Liver (tissue), 8 donors: ENCODE measurements at regions not wholly inside any gene's neighbourhood (a gene's known extent, or its start where the extent isn't known, plus 50 kb on each side); places are given as distances from the start of the nearest gene placed in this dataset.

Source experiments
- DNase-seq: peaks from one replicate; pipeline ENCODE4 v3.0.0-alpha.2; 2017; ENCODE audit warnings: low spot score
- H3K27ac ChIP-seq, 2 donors: one replicate each; pipeline ENCODE4 v1.7.0; 2013; ENCODE audit warnings: inconsistent platforms in 2 of 2, low read length in 2 of 2, control low read depth in 1 of 2, low read depth in 1 of 2, mild to moderate bottlenecking in 1 of 2
- H3K27me3 ChIP-seq, 4 donors: one replicate each; pipeline versions ENCODE4 v1.6.1 to v1.7.0; 2013; ENCODE audit warnings: low read length in 3 of 4, inconsistent platforms in 1 of 4, mild to moderate bottlenecking in 1 of 4, moderate library complexity in 1 of 4; ENCODE audit not compliant: control insufficient read depth in 4 of 4, insufficient read depth in 4 of 4
- H3K36me3 ChIP-seq, 4 donors: one replicate each; pipeline versions ENCODE4 v1.6.1 to v1.7.0; 2013; ENCODE audit warnings: low read length in 3 of 4, mild to moderate bottlenecking in 3 of 4, low read depth in 1 of 4, moderate library complexity in 1 of 4; ENCODE audit not compliant: control insufficient read depth in 4 of 4, insufficient read depth in 3 of 4
- H3K4me1 ChIP-seq, 4 donors: one replicate each; pipeline versions ENCODE4 v1.6.1 to v1.7.0; 2013; ENCODE audit warnings: low read length in 3 of 4, mild to moderate bottlenecking in 3 of 4, moderate library complexity in 1 of 4; ENCODE audit not compliant: control insufficient read depth in 4 of 4, insufficient read depth in 4 of 4
- H3K4me3 ChIP-seq, 3 donors: one replicate each; pipeline versions ENCODE4 v1.6.1 to v1.7.0; 2013; ENCODE audit warnings: low read length in 3 of 3, control low read depth in 1 of 3, low read depth in 1 of 3, mild to moderate bottlenecking in 1 of 3
- H3K9ac ChIP-seq, 2 donors: one replicate each; pipeline ENCODE4 v1.7.0; 2013; ENCODE audit warnings: low read length in 2 of 2, mild to moderate bottlenecking in 2 of 2, moderate library complexity in 2 of 2, control low read depth in 1 of 2, low read depth in 1 of 2
- H3K9me3 ChIP-seq, 4 donors: one replicate each; pipeline versions ENCODE4 v1.6.1 to v1.7.0; 2013; ENCODE audit warnings: low read length in 3 of 4; ENCODE audit not compliant: control insufficient read depth in 4 of 4
- FOXA1 ChIP-seq: IDR thresholded peaks from 2 replicates; pipeline ENCODE4 v1.6.1; 2016; ENCODE audit warnings: antibody characterized with exemption
- FOXA2 ChIP-seq: IDR thresholded peaks from 2 replicates; pipeline ENCODE4 v1.6.1; 2016; ENCODE audit warnings: antibody characterized with exemption
- GABPA ChIP-seq, 2 donors: IDR thresholded peaks in 1 of 2; conservative IDR thresholded peaks in 1 of 2; 2 replicates each; pipeline ENCODE4 v1.6.1; 2016; ENCODE audit warnings: antibody characterized with exemption in 2 of 2, mild to moderate bottlenecking in 1 of 2, moderate library complexity in 1 of 2
- HNF4A ChIP-seq, 2 donors: conservative IDR thresholded peaks; 2 replicates each; pipeline ENCODE4 v1.6.1; 2016; ENCODE audit warnings: antibody characterized with exemption in 2 of 2, mild to moderate bottlenecking in 2 of 2
- HNF4G ChIP-seq: IDR thresholded peaks from 2 replicates; pipeline ENCODE4 v1.6.1; 2016; ENCODE audit warnings: antibody characterized with exemption
- JUND ChIP-seq, 2 donors: IDR thresholded peaks; 2 replicates each; pipeline ENCODE4 v1.6.1; 2016; ENCODE audit warnings: antibody characterized with exemption in 2 of 2
- NR2F2 ChIP-seq: IDR thresholded peaks from 2 replicates; pipeline ENCODE4 v1.6.1; 2016; ENCODE audit warnings: antibody characterized with exemption
- RAD21 ChIP-seq, 2 donors: IDR thresholded peaks; 2 replicates each; pipeline ENCODE4 v1.6.1; 2016; ENCODE audit warnings: antibody characterized with exemption in 2 of 2, mild to moderate bottlenecking in 2 of 2
- RXRA ChIP-seq, 2 donors: IDR thresholded peaks; 2 replicates each; pipeline ENCODE4 v1.6.1; 2017 to 2018; ENCODE audit warnings: antibody characterized with exemption in 2 of 2, mild to moderate bottlenecking in 1 of 2
- SP1 ChIP-seq: IDR thresholded peaks from 2 replicates; pipeline ENCODE4 v1.6.1; 2018; ENCODE audit warnings: antibody characterized with exemption, mild to moderate bottlenecking
- TAF1 ChIP-seq: conservative IDR thresholded peaks from 2 replicates; pipeline ENCODE4 v1.6.1; 2016; ENCODE audit warnings: antibody characterized with exemption, mild to moderate bottlenecking
- YY1 ChIP-seq: IDR thresholded peaks from 2 replicates; pipeline ENCODE4 v1.6.1; 2016; ENCODE audit warnings: antibody characterized with exemption, mild to moderate bottlenecking
- WGBS: extraction: QIAGEN DNeasy Blood & Tissue Kit; methylation state at CpG from one replicate; pipeline ENCODE4 v1.1.7; 2013; 5-methylcytosine and 5-hydroxymethylcytosine counted together
- TF ChIP-seq, protein P1 (sequence below): IDR thresholded peaks from 2 replicates; pipeline ENCODE4 v1.6.1; 2016; ENCODE audit warnings: antibody characterized with exemption, mild to moderate bottlenecking
- TF ChIP-seq, protein P2 (sequence below): IDR thresholded peaks from 2 replicates; pipeline ENCODE4 v1.6.1; 2016; ENCODE audit warnings: antibody characterized with exemption
- TF ChIP-seq, protein P3 (sequence below): fragments of 150-350 bp; IDR thresholded peaks from 2 replicates; pipeline ENCODE4 v1.5.1; 2017; ENCODE audit warnings: improper control_type of control experiment, low read depth, low read length; ENCODE audit not compliant: missing input control
- TF ChIP-seq, protein P4 (sequence below): IDR thresholded peaks from 2 replicates; pipeline ENCODE4 v1.6.1; 2016; ENCODE audit warnings: antibody characterized with exemption
- TF ChIP-seq, protein P5 (sequence below): IDR thresholded peaks from 2 replicates; pipeline ENCODE4 v1.6.1; 2016; ENCODE audit warnings: antibody characterized with exemption
- donor health status: healthy.
- donor health status: healthy.
- donor health status: healthy.
- donor health status: healthy.
- donor health status: healthy.

DNA sequence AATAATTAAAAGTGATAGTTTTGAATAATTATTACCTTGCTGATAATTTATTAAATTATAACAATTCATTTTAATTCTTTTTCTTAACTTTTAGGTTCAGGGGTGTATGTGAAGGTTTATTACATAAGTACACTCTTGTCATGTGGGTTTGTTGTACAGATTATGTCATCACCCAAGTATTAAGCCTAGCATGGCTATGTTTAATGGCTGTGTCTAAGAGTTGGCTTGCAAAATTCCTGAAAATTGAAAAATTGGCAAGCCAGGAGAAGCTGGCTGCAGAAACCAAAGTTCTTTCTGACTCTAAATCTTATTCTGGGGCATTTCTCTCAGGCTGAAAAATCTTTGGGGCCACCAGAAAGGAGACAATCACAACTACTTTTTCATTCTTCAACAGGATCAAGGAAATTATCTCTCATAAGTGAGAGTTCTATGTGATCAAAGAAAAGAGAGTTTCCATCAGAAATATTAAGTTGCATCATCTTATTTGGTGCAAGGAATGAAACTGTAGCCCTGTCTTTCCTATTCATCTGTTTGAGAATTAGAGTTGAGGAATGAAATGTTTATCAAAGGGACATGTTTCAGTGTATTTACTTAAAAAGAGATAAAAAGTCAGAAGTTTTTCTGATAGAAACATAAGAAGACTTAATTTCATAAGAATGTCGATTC lies 412.1 kb upstream of the CDH2 start (continued):
- TF ChIP-seq, protein P1, sequence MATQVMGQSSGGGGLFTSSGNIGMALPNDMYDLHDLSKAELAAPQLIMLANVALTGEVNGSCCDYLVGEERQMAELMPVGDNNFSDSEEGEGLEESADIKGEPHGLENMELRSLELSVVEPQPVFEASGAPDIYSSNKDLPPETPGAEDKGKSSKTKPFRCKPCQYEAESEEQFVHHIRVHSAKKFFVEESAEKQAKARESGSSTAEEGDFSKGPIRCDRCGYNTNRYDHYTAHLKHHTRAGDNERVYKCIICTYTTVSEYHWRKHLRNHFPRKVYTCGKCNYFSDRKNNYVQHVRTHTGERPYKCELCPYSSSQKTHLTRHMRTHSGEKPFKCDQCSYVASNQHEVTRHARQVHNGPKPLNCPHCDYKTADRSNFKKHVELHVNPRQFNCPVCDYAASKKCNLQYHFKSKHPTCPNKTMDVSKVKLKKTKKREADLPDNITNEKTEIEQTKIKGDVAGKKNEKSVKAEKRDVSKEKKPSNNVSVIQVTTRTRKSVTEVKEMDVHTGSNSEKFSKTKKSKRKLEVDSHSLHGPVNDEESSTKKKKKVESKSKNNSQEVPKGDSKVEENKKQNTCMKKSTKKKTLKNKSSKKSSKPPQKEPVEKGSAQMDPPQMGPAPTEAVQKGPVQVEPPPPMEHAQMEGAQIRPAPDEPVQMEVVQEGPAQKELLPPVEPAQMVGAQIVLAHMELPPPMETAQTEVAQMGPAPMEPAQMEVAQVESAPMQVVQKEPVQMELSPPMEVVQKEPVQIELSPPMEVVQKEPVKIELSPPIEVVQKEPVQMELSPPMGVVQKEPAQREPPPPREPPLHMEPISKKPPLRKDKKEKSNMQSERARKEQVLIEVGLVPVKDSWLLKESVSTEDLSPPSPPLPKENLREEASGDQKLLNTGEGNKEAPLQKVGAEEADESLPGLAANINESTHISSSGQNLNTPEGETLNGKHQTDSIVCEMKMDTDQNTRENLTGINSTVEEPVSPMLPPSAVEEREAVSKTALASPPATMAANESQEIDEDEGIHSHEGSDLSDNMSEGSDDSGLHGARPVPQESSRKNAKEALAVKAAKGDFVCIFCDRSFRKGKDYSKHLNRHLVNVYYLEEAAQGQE = no peak
- TF ChIP-seq RXRA (IDR thresholded peaks at IDR 0.05) (no peak), HNF4G (no peak)

DNA sequence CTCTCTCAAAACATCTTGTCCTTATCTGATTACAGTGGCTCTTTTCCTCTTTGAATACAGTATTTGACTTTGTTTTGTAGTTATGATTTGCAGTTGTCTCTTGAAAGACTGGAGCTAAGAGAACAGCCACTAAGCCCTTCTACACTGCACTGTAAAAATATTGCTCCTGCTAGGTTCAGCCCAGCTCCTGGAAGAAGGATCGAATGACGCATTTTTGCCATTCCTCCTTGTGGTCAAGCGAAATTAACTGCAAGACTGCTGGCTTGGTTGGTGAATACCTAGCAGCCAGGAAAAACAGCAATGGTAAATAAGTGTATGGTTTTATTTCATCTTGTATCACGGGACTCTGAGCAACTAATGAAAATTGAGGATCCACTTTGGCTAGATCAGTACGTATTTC lies 407.8 kb upstream of the CDH2 start:
- H3K27ac ChIP-seq = no peak overlapping the region
- H3K9me3 ChIP-seq = no peaks in the 10 kb centered on the region
- no peaks in the 10 kb centered on the region for H3K4me1 ChIP-seq
- no peaks in the 10 kb centered on the region for H3K27me3 ChIP-seq
- no peak for DNase-seq
- TF ChIP-seq, protein P2, sequence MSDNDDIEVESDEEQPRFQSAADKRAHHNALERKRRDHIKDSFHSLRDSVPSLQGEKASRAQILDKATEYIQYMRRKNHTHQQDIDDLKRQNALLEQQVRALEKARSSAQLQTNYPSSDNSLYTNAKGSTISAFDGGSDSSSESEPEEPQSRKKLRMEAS = no peak
- no peak for TF ChIP-seq TAF1
- TF ChIP-seq, protein P3, sequence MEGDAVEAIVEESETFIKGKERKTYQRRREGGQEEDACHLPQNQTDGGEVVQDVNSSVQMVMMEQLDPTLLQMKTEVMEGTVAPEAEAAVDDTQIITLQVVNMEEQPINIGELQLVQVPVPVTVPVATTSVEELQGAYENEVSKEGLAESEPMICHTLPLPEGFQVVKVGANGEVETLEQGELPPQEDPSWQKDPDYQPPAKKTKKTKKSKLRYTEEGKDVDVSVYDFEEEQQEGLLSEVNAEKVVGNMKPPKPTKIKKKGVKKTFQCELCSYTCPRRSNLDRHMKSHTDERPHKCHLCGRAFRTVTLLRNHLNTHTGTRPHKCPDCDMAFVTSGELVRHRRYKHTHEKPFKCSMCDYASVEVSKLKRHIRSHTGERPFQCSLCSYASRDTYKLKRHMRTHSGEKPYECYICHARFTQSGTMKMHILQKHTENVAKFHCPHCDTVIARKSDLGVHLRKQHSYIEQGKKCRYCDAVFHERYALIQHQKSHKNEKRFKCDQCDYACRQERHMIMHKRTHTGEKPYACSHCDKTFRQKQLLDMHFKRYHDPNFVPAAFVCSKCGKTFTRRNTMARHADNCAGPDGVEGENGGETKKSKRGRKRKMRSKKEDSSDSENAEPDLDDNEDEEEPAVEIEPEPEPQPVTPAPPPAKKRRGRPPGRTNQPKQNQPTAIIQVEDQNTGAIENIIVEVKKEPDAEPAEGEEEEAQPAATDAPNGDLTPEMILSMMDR = no peak
- TF ChIP-seq, protein P4, sequence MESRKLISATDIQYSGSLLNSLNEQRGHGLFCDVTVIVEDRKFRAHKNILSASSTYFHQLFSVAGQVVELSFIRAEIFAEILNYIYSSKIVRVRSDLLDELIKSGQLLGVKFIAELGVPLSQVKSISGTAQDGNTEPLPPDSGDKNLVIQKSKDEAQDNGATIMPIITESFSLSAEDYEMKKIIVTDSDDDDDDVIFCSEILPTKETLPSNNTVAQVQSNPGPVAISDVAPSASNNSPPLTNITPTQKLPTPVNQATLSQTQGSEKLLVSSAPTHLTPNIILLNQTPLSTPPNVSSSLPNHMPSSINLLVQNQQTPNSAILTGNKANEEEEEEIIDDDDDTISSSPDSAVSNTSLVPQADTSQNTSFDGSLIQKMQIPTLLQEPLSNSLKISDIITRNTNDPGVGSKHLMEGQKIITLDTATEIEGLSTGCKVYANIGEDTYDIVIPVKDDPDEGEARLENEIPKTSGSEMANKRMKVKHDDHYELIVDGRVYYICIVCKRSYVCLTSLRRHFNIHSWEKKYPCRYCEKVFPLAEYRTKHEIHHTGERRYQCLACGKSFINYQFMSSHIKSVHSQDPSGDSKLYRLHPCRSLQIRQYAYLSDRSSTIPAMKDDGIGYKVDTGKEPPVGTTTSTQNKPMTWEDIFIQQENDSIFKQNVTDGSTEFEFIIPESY = no peak
- no peak for TF ChIP-seq RXRA (IDR thresholded peaks at IDR 0.05)
- no peak for TF ChIP-seq FOXA1
- TF ChIP-seq NR2F2 = no peak
- no peak for TF ChIP-seq SP1
- TF ChIP-seq HNF4G = no peak
- TF ChIP-seq YY1 = no peak
- no peak for TF ChIP-seq RAD21 (IDR thresholded peaks at IDR 0.05)
- TF ChIP-seq JUND (IDR thresholded peaks at IDR 0.05) = no peak
- no peak for TF ChIP-seq HNF4A (conservative IDR thresholded peaks at IDR 0.05)
- TF ChIP-seq, protein P5, sequence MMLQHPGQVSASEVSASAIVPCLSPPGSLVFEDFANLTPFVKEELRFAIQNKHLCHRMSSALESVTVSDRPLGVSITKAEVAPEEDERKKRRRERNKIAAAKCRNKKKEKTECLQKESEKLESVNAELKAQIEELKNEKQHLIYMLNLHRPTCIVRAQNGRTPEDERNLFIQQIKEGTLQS = no peak
- TF ChIP-seq GABPA (IDR thresholded peaks at IDR 0.05 in 1 of 2, conservative IDR thresholded peaks at IDR 0.05 in 1 of 2) = no peak
- TF ChIP-seq FOXA2 = no peak
- H3K9ac ChIP-seq = no peak overlapping the region
- H3K36me3 ChIP-seq = no peaks in the 10 kb centered on the region
- WGBS = 66% methylated on average over 5 of the region's 5 CpGs
- H3K4me3 ChIP-seq = no peak overlapping the region
